Suppressor macrophage treated with lipopolysaccharide for 1 hour (primary cell): ENCODE measurements at regions not wholly inside any gene's neighbourhood (a gene's known extent, or its start where the extent isn't known, plus 50 kb on each side); places are given as distances from the start of the nearest gene placed in this dataset.
A peak's percentile ranks its signal among the peaks of the same experiment; 100 is the strongest.
"Not testable (repeated sequence)": the region's sequence is repeated elsewhere in the genome, so short reads cannot be mapped to it uniquely, and the experiment has no call there.

Source experiments
- DNase-seq, 3 donors: peaks; one replicate each; pipeline ENCODE4 v3.0.0-alpha.2; 2020 to 2022

DNA sequence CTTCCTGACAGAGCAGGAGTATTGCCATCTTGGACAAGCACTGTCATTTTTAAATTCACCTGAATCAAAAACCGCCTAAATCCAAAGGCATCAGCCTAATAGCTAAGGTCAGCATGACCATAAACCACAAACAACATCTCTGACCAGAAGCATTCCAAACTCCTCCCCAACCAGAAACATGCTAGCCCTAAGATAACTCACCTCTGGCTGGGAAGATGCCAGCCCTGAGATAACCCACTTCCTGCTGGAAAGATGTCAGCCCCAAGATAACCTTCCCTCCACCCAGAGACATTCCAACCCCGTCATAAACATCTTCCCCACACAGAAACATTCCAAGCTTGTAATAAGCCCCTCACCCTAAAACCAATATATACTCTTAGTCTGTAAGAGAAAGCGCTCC is 250.1 kb upstream of the NRP1 start:
- not testable (repeated sequence) for DNase-seq

DNA sequence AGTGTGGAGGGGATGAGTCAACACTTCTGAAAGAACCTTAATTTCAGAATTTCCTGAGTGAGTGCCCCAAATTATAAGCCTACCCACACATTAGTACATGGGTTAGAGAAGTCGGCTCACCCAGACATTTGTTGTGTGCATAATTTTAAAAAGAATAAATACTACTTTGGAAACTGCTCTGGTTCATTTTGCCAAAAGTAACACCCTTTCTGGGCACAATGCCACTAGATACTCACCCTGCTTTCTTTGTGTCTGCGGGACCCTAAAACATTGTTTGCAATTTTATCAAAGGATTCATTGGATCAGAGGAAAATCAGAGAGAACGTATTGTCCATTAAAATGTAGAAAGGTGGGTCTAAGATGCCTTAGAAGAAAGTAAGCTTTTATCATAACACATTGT is 245.5 kb upstream of the NRP1 start:
- DNase-seq, result no peak

DNA sequence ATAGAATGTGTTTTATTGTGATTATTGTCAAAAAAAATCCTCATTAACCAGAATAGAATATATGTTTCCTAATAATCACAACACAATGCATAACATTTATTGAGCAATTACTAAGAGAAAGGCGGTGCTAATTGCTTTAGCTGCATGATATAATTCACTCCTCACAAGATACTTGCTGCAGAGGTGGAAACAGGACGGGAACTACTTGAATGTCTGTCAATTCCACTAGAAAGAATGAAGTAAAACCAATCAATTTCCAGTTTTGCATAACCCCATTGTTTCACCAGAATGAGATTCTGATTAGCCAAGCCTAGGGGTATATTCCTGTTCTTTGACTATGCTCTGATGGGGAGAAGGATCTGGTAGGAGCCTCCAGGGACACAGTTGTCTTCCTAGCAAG is 239.1 kb upstream of the NRP1 start:
- peak; percentile 64 to 70 (median 68) for DNase-seq

DNA sequence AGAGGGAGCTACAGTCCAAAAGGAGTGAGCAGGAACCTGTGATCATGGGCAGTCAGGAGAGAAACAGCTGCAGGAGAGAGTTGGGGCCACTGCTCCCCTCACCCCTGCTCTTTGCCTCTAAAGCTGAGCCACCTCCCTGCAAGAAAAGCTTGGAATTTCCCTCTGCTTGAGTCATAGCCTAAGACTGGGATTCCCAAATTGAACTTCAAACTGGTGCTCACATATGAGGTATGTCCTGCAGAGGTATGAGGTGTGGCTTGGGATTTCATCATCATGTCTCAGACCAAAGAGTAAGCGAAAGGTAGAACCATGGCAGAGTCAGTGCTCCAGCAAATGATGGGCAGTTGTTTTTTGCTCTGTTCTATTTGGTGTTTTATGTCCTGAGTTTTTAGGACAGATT is 237.1 kb upstream of the NRP1 start:
- peak; percentile 71 to 86 (median 75) for DNase-seq

DNA sequence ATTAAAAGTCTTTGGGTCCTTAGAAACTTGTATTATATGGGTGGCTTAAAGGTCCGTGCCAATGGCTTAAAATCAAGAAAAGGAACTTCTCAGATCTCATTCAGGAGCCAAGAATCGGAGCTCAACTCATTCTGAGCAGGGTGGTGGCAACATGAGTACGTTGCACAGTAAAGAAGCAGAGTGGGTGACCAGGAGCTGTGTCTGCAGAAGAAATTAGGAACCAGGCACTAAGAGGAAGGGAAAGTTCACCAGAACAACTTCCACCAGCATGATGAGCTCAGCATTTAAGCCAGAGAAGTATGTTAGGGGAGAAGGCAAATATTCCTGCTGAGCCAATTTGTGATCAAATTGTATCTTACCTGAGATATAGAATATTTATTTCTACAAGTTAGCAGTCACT is 236.0 kb upstream of the NRP1 start:
- DNase-seq, result peak; percentile 73 to 85 (median 81)

DNA sequence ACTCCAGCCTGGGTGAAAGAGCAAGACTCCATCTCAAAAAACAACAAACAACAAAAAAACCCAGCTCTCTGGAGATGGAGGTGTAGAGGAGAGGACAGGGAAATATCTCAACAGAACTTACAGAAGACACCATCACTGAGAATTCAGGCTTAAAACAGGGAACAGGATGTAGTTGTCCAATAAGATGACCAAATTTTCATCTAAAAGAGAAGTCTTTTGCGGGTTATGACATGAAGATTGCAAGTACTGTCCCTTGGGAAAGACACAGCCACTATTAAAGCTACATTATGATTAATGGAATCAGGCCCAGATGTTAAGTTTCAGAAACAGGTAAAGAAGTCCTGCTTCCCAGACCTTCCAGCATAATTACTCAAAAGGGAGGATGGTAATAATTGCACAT is 235.2 kb upstream of the NRP1 start:
- peak; percentile 37 to 63 (median 62) for DNase-seq

DNA sequence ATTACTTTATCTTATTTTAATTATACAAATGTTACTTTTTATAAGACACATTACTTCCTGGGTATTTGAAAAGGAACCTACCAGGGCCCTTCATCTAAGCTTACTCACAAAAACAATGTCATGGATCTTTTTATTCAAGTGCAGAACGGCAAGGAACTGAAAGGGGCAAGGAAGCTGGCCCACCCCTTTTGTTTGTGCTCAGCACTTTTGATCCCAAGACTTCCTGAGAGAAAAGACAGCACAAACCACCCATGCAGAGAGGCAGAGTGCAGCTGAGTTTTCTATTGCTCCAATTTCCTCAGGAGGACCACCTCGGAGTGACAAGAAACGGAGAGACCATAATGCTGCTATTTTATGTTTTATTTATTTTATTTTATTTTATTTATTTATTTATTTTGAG is 232.0 kb upstream of the NRP1 start:
- DNase-seq, result no peak

DNA sequence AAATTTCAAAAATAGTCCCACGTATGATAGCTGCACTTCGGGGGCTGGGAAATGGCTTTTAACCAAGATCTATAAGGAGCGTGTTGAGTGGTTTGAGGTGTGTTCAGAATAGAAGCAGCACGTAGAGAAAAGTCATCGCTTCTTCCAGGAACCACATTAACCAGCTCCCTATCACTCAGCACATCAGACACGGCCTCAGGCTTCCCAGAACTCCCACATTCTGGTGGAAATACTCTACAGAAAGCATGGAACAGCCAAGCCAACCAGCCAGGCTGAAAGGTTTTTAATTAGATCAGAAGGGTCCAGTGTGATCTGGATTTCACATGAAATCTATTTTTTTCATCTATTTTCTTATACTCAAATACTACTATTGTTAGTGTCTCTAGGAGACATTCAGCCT is 231.5 kb upstream of the NRP1 start:
- DNase-seq, result no peak

DNA sequence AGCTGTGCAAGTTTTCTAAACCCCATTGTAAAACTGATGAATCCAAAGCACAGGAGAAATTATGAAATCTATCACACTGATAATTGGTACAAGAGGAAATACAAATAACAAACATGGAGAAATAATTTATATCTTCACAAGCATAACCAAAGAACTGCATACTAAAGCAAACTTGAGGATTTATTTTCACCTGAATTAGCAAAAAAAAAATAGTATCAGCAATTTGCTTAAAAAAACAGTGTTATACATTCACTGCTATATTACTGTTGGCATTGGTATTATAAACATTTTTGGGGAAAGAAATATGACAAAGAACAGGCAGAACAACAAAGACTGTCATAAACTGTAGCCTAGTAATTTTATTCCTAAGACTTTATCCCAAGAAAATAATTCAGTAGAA is 230.8 kb upstream of the NRP1 start:
- no peak for DNase-seq

DNA sequence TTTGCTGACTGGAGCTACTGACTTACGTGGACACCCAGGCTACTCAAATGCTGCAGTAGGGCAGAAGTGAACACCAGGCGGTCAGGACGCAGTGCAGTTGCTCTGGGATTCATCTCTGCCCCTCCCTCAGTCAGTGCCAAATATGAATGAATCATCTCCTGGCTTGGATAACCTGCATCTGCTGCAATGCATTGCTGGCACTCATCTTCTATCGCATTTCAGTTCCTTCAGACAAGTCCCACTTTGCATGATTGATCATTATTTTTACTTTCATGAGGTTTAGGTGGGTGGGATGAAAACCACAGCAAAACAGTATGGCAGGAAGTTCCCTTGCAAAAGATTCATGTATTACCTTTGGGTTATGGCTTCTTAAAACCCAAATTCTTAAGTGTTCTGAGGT is 224.6 kb upstream of the NRP1 start:
- no peak for DNase-seq

DNA sequence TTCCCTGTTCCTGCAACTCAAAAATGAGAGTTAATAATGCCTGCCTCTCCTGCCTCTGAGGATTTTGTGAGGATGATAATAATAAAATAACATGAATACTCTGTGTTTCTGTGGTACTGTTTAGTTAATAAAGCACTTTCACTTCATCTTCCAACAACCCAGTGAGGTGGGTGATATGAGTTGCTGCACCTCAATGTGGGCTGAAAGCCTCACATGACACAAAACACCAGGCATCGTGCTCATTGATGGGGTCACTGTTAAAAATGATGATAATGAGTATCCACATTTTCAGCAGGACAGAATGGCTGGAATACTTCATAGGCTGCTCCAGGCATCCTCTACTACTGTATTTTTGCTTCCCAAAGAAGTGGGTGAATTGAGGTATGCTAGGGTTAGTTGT is 222.8 kb upstream of the NRP1 start:
- no peak for DNase-seq

DNA sequence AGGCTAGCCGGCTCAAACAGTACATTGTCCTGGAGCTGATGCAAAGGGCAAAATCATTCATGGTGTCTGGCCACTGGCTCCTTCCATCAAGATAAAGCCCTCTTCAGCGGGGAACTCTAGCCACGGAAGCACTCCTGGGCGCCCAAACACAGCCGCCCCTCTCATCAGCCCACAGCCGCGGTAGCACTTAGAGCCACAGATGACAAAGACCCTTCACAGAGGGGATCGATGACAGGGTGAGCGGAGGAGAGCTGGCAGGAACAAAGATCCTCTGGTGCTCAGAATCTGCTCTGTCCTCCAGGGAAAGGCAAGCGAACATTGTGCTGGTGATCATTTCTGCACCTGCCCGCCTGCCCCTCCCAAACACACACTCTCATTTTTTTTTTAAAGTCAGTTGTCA is 222.2 kb upstream of the NRP1 start:
- DNase-seq, result no peak

DNA sequence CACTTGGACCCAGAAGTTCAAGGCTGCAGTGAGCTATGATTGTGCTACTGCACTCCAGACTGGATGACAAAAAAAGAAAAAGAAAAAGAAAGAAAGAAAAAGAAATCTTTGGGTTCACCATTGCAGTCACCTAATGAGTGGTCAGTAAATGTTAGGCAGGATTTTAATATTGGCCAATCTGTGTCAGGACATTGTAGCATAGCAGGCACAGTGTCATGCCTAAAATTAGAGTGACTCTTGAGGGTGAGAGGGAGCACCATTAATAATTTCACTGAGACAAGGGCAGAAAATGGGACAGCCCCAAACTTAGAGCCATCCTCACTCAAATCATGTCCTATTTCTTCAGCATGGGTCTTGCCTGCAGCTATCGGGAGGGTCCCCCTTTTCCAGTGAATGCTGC is 221.6 kb upstream of the NRP1 start:
- DNase-seq, result no peak

DNA sequence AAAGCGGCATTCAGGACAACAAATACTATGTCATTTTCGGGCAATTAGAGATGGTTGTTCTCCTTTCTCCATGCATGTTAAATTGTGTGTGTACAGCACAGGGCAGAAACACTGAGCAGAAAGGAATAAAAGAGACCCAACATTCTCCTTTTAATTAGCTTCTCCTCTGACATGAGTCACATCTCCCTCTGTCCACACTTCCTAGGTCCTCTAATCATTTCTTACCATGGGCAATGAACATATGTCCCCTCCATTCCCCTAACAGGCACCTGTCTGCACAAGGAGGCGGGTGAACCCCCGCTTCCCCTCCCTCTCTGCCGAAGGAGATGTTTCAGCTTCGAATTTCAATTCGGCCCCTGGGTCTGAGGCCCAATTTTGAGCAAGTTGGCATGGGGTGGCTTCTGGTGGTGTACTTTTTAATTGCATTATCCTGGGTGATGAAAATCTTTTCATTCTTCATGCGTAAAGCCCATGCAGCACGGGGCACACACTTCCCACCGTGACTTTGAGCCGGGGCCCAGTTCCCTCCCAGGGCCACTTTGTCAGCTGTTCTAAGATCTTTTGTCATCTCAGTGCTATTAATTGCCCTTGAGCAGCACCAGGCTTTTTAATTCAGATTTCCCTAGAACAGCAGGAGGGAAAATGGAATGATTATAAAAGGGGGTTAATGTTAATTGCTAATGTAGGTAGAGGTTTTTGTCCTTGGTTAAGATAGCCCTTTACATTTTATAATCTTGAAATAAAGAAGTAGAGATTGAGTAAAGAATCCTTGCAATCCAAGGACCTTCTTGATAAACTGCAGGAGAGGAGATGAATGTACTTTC is 219.5 kb upstream of the NRP1 start:
- DNase-seq, result no peak

DNA sequence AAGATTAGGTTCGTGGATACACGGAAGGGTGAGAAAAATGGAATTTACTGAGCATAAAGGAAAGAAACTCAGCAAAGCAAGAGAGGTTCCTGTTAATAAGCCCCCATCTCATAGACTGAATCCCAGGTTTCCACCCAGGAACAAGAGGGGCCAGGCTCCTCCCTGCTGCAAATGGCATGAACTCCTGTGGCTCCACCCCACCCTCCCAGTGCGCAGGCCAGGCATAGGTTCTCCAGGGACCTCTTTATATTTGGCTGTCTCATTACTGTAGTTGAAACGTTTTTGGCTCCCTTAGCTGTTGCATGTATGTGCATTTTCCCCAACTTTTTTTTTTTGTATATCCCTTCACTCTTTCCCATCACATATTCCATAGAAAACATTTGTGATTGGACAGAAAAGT is 217.8 kb upstream of the NRP1 start:
- DNase-seq, result no peak

DNA sequence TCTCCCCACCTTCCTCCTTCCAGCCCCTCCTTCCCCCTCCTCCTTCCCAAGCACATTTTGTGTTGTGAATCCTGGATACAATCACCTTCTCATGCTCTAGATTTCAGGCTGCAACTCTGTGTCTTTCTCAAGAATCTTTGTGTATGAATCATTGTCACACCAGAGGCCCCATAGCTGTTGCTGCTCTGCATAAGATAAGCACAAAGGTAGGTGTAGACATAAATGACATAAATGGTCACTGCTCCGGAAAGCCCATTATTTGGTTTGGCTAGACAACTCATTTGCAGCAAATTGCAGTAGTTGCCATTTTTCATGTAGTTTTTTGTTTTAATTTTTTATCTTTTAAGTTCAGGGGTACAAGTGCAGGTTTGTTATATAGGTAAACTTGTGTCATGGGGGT is 216.3 kb upstream of the NRP1 start:
- DNase-seq, result peak; percentile 27 to 43 (median 27)

DNA sequence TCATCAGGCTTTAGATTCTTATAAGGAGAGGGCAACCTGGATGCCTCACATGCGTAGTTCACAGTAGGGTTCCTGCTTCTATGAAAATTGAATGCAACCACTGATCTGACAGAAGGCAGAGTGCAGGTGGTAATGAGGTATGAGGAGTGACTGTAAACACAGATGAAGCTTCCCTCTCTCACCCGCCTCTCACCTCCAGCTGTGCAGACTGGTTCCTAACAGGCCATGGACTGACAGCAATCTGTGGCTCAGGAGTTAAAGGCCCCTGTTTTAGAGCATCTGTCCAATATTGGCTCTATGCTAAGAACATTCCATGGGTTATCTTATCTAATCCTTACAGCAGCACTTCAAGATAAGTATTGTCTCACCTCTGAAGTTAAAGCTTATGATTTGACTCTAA is 213.5 kb upstream of the NRP1 start:
- DNase-seq, result no peak

DNA sequence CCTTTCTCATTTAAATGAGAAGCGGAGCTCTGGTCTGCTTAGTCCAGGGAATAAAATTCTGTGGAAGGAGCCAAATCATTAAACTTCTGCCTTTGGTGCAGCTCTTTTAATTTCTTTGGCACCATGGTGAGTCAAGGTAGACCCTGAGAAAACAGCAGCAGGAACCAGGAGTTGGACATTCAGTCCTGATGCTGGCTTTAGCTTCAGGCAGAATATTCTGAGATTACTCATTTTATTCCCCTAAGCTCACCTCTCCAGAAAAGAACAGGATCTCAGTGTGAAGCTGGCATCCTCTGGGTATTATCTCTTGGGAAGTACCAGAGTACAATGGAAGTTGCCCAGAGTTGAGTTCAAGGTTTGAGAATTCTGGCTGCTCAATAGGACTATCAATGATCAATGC is 211.6 kb upstream of the NRP1 start:
- DNase-seq, result no peak

DNA sequence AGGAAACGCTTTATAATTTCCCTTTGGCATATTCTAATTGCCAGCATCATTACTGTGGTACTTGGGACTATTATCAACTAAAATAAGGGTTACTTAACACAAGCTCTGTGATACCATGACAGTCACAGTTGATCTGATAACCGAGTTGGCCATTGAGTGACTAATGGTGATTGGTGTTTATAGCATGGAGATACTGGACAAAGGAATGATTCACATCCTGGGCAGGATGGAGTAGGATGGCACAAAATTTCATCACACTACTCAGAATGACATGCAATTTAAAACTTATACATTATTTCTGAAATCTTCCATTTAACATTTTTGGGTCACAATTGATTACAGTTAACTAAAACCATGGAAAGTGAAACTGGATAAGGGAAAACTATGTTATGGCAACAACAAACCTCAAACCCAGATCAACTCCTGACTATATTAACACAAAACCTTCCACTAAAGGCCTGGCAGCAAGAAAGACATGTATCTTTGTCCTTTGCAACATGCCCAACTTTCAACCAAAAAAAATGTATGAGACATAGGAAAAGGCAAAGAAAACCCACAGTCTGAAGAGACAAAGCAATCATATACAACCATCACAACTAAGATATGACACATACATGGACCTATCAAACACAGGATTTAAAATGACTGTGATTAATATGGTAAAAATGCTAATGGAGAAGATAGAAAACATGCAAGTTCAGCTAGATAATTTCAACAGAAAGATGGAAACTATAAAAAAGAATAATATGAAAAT is 208.5 kb upstream of the NRP1 start:
- peak; percentile 18 to 62 (median 53) for DNase-seq

DNA sequence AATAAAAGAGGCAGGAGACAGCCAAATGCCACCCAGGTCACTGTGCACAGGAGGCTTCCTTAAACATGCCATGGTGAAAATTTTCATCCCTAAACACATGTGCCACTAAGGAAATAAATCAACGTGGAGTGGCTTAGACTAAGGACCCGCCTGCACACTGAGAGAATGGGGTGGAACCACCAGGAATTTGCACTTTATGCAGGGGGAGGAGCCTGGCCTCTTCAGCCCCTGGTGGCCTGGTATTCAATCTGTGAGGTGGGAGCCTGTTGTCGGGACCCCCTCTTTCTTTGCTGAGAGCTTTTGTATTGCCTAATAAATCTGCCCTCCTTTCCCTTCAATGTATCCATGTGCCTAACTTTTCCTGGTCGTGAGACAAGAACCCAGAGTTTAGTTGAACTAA is 204.6 kb upstream of the NRP1 start:
- DNase-seq, result no peak

DNA sequence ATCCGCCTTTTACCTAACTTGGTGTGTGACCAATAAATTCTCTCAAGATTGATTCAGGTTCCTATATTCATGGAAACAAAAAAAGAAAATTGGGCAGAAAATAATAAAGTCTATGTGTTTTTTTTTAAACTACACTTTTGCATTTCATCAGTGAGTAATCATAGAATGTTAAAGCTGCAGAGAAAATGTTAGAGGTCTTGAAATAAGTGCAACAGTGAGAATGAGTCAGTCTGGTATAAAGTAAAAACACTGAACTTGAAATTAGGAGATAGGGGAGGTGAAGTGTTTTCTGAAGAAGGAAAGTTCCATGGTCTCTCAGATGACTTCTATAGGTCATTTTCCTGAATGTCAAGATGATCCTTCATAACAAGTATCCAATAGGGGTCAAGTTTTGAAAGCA is 202.6 kb upstream of the NRP1 start:
- DNase-seq, result no peak

DNA sequence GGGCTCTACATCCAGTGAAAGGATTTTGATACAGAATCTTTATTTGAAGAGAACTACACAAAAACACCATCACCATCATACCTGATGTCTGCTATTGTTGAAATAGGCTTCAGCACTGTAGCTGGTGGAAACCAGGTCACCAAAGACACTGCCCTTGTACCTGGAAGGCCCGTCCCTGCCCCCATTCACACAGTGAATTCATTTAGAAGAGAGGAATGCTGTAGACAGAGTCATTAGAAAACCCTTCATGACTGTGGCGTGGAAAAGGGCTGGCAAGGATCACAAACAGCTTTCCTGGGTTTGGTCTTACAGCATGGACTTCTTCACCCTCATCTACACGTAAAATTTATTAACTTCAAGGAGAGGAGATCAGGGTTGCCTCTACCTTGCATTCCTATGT is 202.0 kb upstream of the NRP1 start:
- DNase-seq, result no peak

DNA sequence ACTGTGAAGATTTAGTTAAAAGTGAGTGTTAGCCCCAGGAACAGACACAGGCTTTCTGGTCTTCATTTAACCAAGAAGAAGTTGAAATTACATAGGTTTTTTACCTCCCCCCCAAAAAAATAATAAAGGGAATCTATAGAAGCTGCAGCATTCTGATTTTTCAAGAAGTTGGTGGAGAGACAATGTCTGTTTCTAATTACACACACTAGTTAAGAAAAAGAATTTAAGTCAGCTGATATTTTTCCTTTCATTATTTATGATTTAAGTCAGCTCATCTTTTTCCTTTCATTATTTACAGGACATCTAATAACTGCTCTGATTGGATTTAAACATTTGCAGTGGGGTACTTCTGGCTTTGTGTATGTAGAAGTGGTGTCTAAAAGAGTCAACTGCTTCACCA is 201.4 kb upstream of the NRP1 start:
- no peak for DNase-seq

DNA sequence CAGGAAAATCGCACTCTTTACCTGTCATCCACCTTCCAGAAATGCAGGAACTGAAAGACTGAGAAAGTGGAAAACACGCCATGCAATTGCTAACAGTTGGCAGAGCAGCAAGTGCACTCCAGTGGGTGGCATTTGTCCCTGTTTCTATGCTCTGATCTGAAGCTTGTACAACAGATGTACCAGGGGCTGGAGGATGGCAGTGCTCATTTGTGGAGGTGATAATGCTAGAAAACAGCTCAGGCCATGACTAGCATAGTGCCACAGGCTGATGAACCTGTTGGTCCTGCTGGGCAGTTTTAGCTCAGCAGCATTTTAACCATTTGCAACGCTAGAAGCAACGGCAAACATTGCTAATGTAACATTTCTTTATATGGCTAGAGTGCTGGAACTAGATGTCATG is 199.9 kb upstream of the NRP1 start:
- no peak for DNase-seq

DNA sequence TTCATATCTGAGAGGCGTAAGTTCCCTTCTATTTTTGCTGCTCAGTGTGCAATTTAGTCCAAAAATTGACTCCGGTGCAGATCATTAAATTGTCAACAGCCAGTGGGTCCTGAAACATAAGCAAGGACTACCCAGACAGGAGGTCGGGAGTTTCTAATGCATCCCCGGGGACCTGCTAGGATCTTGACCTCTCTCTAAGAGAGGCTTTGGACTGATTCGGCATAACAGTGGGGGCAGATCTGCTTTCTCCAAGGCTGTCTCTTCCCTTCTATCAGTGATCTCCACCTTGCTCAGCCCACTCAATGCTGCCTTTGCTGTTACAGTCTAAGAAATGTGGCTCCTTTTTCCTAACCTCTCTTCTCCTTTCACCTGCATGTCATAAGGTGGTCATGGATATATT is 199.1 kb upstream of the NRP1 start:
- no peak for DNase-seq
